ENCODE measurements at regions not wholly inside any gene's neighbourhood (a gene's known extent, or its start where the extent isn't known, plus 50 kb on each side); places are given as distances from the start of the nearest gene placed in this dataset.

- Histone ChIP-seq H3K36me3 (no peaks in the 10 kb centered on the region), H3K27me3 (ENCODE audit: insufficient read depth, low read depth, severe bottlenecking) (peaks cover 51% of the 10 kb centered on the region), H3K4me3 (ENCODE audit: low read depth, low read length) (no peak overlapping the region), H3K27ac (no peak overlapping the region), H3K9me3 (ENCODE audit: severe bottlenecking) (peaks cover 4% of the 10 kb centered on the region)
- TF ChIP-seq, protein P1, sequence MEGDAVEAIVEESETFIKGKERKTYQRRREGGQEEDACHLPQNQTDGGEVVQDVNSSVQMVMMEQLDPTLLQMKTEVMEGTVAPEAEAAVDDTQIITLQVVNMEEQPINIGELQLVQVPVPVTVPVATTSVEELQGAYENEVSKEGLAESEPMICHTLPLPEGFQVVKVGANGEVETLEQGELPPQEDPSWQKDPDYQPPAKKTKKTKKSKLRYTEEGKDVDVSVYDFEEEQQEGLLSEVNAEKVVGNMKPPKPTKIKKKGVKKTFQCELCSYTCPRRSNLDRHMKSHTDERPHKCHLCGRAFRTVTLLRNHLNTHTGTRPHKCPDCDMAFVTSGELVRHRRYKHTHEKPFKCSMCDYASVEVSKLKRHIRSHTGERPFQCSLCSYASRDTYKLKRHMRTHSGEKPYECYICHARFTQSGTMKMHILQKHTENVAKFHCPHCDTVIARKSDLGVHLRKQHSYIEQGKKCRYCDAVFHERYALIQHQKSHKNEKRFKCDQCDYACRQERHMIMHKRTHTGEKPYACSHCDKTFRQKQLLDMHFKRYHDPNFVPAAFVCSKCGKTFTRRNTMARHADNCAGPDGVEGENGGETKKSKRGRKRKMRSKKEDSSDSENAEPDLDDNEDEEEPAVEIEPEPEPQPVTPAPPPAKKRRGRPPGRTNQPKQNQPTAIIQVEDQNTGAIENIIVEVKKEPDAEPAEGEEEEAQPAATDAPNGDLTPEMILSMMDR (IDR thresholded peaks at IDR 0.05; ENCODE audit: low read depth, low read length) = no peak
- DNase-seq = no peak
Measured at GRCh38 chr20:60232380-60232779, 274.2 kb downstream of the CDH26 start.

GRCh38 chr20:60233018-60233630 lies 274.9 kb downstream of the CDH26 start:
- no peak overlapping the region for H3K27ac ChIP-seq
- H3K36me3 ChIP-seq = no peaks in the 10 kb centered on the region
- H3K27me3 ChIP-seq (ENCODE audit: insufficient read depth, low read depth, severe bottlenecking) = peaks cover 58% of the 10 kb centered on the region
- peaks cover 4% of the 10 kb centered on the region for H3K9me3 ChIP-seq (ENCODE audit: severe bottlenecking)
- H3K4me3 ChIP-seq (ENCODE audit: low read depth, low read length) = no peak overlapping the region
- TF ChIP-seq, protein P1 (IDR thresholded peaks at IDR 0.05; ENCODE audit: low read depth, low read length) = no peak
- DNase-seq = no peak

- TF ChIP-seq, protein P1 (IDR thresholded peaks at IDR 0.05; ENCODE audit: low read depth, low read length) = no peak
- Histone ChIP-seq H3K27ac (no peak overlapping the region), H3K36me3 (no peaks in the 10 kb centered on the region), H3K9me3 (ENCODE audit: severe bottlenecking) (no peaks in the 10 kb centered on the region), H3K27me3 (ENCODE audit: insufficient read depth, low read depth, severe bottlenecking) (peaks cover 88% of the 10 kb centered on the region), H3K4me3 (ENCODE audit: low read depth, low read length) (no peak overlapping the region)
- no peak for DNase-seq
Measured at GRCh38 chr20:60236613-60237012, 278.4 kb downstream of the CDH26 start.

- no peaks in the 10 kb centered on the region for H3K36me3 ChIP-seq
- no peak overlapping the region for H3K4me3 ChIP-seq (ENCODE audit: low read depth, low read length)
- no peaks in the 10 kb centered on the region for H3K9me3 ChIP-seq (ENCODE audit: severe bottlenecking)
- no peak overlapping the region for H3K27ac ChIP-seq
- DNase-seq = no peak
- H3K27me3 ChIP-seq (ENCODE audit: insufficient read depth, low read depth, severe bottlenecking) = peaks cover 85% of the 10 kb centered on the region
- TF ChIP-seq, protein P1 (IDR thresholded peaks at IDR 0.05; ENCODE audit: low read depth, low read length) = no peak
Measured at GRCh38 chr20:60237981-60238380, 279.8 kb downstream of the CDH26 start.

- Histone ChIP-seq H3K36me3 (no peaks in the 10 kb centered on the region), H3K27ac (no peak overlapping the region), H3K27me3 (ENCODE audit: insufficient read depth, low read depth, severe bottlenecking) (peaks cover 83% of the 10 kb centered on the region), H3K9me3 (ENCODE audit: severe bottlenecking) (no peaks in the 10 kb centered on the region), H3K4me3 (ENCODE audit: low read depth, low read length) (no peak overlapping the region)
- TF ChIP-seq, protein P1 (IDR thresholded peaks at IDR 0.05; ENCODE audit: low read depth, low read length) = no peak
- DNase-seq = no peak
Measured at GRCh38 chr20:60238992-60239660, 280.9 kb downstream of the CDH26 start.

Measured in WERI-Rb-1 (cell line).